ENCODE measurements at regions not wholly inside any gene's neighbourhood (a gene's known extent, or its start where the extent isn't known, plus 50 kb on each side); places are given as distances from the start of the nearest gene placed in this dataset.

DNA sequence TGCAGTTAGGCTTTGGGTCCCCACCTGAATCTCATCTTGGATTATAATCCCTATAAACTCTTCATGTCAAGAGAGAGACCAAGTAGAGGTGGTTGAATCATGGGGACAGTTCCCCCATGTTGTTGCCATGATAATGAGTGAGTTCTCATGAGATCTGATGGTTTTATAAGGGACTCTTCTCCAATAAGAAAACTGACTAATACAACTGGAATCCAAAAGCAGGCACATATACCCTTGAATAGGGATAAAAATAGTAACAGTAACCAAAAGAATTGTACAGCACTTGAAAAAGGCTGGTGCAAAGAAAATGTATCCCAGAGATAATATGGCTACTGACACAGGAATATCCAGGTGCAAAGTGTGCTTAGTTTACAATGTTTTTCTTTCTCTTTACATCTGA lies 351.5 kb upstream of the MAD2L1 start:
- TF ChIP-seq, protein P1, sequence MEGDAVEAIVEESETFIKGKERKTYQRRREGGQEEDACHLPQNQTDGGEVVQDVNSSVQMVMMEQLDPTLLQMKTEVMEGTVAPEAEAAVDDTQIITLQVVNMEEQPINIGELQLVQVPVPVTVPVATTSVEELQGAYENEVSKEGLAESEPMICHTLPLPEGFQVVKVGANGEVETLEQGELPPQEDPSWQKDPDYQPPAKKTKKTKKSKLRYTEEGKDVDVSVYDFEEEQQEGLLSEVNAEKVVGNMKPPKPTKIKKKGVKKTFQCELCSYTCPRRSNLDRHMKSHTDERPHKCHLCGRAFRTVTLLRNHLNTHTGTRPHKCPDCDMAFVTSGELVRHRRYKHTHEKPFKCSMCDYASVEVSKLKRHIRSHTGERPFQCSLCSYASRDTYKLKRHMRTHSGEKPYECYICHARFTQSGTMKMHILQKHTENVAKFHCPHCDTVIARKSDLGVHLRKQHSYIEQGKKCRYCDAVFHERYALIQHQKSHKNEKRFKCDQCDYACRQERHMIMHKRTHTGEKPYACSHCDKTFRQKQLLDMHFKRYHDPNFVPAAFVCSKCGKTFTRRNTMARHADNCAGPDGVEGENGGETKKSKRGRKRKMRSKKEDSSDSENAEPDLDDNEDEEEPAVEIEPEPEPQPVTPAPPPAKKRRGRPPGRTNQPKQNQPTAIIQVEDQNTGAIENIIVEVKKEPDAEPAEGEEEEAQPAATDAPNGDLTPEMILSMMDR (IDR thresholded peaks at IDR 0.05), result no peak
- TF ChIP-seq POLR2A (IDR thresholded peaks at IDR 0.05), result no peak
